ENCODE measurements at regions not wholly inside any gene's neighbourhood (a gene's known extent, or its start where the extent isn't known, plus 50 kb on each side); places are given as distances from the start of the nearest gene placed in this dataset.
"Not testable (repeated sequence)": the region's sequence is repeated elsewhere in the genome, so short reads cannot be mapped to it uniquely, and the experiment has no call there.

DNA sequence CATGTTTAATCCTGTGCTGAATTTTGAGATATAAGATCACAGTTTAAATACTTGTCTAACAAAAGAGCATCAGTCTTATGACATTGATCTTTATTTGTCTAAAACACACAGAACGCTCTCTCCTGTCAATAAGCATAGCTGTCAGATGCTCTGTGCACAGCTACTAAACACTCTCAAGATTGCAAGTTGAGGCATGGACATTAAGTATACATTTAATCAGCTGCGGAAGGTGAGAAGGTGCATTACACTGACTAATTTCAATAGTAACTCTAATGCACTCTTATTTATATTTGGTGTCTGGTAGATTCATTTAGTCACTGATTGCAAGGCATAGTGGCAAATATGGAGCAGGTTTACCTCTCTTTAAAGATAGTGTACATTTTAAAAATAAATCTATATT is 580.3 kb upstream of the NRP1 start:
- Histone ChIP-seq H3K27ac (ENCODE audit: low read depth, low read length) (no peak overlapping the region), H3K4me2 (ENCODE audit: insufficient read depth, low read length) (no peak overlapping the region), H3K79me2 (ENCODE audit: insufficient read depth, low read length) (no peaks in the 10 kb centered on the region), H2AFZ (ENCODE audit: low read length) (no peak overlapping the region), H3K9me3 (ENCODE audit: low read depth, low read length) (no peaks in the 10 kb centered on the region), H4K20me1 (ENCODE audit: insufficient read depth, low read length) (no peaks in the 10 kb centered on the region), H3K27me3 (ENCODE audit: insufficient read depth, low read length) (peaks cover 25% of the 10 kb centered on the region), H3K36me3 (ENCODE audit: insufficient read depth, low read length) (no peaks in the 10 kb centered on the region), H3K4me1 (ENCODE audit: insufficient read depth, low read length) (no peaks in the 10 kb centered on the region), H3K4me3 (ENCODE audit: insufficient read depth, low read length) (no peak overlapping the region)
- DNase-seq (ENCODE audit: insufficient read length, low spot score, missing footprints): no peak
- TF ChIP-seq, protein P1, sequence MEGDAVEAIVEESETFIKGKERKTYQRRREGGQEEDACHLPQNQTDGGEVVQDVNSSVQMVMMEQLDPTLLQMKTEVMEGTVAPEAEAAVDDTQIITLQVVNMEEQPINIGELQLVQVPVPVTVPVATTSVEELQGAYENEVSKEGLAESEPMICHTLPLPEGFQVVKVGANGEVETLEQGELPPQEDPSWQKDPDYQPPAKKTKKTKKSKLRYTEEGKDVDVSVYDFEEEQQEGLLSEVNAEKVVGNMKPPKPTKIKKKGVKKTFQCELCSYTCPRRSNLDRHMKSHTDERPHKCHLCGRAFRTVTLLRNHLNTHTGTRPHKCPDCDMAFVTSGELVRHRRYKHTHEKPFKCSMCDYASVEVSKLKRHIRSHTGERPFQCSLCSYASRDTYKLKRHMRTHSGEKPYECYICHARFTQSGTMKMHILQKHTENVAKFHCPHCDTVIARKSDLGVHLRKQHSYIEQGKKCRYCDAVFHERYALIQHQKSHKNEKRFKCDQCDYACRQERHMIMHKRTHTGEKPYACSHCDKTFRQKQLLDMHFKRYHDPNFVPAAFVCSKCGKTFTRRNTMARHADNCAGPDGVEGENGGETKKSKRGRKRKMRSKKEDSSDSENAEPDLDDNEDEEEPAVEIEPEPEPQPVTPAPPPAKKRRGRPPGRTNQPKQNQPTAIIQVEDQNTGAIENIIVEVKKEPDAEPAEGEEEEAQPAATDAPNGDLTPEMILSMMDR (IDR thresholded peaks at IDR 0.05; ENCODE audit: extremely low read depth, low read depth, low read length): no peak

DNA sequence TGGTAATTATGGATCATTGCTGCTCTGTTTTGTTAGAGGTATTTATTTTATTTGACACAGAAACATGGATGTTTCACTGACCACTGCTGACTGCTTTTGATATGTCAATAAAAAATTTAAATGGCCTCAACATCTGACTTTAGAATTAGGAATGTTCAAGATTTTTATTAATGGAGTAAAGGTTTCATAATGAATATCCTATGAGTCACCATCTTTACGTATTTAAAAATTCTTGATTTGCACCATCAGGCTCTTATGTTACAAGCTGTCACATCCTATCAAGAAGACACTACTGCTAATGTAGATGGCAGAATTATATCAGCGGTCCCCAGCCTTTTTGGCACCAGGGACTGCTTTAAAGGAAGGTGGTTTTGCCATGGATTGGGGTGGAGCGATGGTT is 578.7 kb upstream of the NRP1 start:
- Histone ChIP-seq H3K4me1 (ENCODE audit: insufficient read depth, low read length) (no peaks in the 10 kb centered on the region), H3K27ac (ENCODE audit: low read depth, low read length) (no peak overlapping the region), H3K4me2 (ENCODE audit: insufficient read depth, low read length) (no peak overlapping the region), H3K36me3 (ENCODE audit: insufficient read depth, low read length) (no peaks in the 10 kb centered on the region), H3K4me3 (ENCODE audit: insufficient read depth, low read length) (no peak overlapping the region), H4K20me1 (ENCODE audit: insufficient read depth, low read length) (no peaks in the 10 kb centered on the region), H3K9me3 (ENCODE audit: low read depth, low read length) (no peaks in the 10 kb centered on the region), H3K27me3 (ENCODE audit: insufficient read depth, low read length) (peaks cover 17% of the 10 kb centered on the region), H2AFZ (ENCODE audit: low read length) (no peak overlapping the region), H3K79me2 (ENCODE audit: insufficient read depth, low read length) (no peaks in the 10 kb centered on the region)
- TF ChIP-seq, protein P1 (IDR thresholded peaks at IDR 0.05; ENCODE audit: extremely low read depth, low read depth, low read length): no peak
- no peak for DNase-seq (ENCODE audit: insufficient read length, low spot score, missing footprints)

DNA sequence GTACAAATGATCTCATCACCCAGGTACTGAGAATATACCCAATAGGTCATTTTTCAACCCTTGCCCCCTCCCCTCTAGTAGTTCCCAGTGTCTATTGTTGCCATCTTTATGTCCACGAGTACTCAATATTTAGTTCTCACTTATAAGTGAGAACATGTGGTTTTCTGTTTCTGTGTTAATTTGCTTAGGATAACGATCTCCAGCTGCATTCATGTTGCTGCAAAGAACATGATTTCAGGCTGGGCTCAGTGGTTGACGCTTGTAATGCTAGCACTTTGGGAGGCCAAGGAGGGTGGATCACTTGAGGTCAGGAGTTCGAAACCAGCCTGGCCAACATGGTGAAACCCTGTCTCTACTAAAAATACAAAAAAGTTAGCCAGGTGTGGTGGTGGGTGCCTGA is 575.0 kb upstream of the NRP1 start:
- H3K27me3 ChIP-seq (ENCODE audit: insufficient read depth, low read length); H3K4me3 ChIP-seq (ENCODE audit: insufficient read depth, low read length); DNase-seq (ENCODE audit: insufficient read length, low spot score, missing footprints): not testable (repeated sequence)

DNA sequence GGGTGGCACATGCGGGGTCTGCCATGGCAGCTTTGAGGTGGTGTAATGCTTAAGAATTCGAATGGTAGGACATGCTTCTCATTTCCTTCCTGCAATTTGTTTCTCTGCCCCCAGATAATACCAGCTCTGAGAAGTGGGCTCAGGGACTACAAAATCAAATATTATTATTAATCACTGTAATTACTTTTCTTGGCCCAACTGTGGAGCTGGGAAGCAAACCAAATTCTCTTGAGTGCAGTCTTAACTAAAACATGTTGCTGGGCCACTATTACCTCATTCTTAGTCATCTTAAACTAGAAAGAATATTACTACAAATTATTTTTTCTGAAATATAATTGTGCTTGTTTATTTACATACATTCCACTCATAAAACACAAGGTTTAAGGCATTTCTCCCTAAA is 566.7 kb upstream of the NRP1 start:
- Histone ChIP-seq H3K4me3 (ENCODE audit: insufficient read depth, low read length) (no peak overlapping the region), H4K20me1 (ENCODE audit: insufficient read depth, low read length) (no peaks in the 10 kb centered on the region), H3K4me2 (ENCODE audit: insufficient read depth, low read length) (peak overlapping the region; percentile 56), H3K36me3 (ENCODE audit: insufficient read depth, low read length) (no peaks in the 10 kb centered on the region), H3K27ac (ENCODE audit: low read depth, low read length) (peak overlapping the region; percentile 67), H3K27me3 (ENCODE audit: insufficient read depth, low read length) (peaks cover 6% of the 10 kb centered on the region), H2AFZ (ENCODE audit: low read length) (no peak overlapping the region), H3K79me2 (ENCODE audit: insufficient read depth, low read length) (no peaks in the 10 kb centered on the region), H3K4me1 (ENCODE audit: insufficient read depth, low read length) (peaks cover 13% of the 10 kb centered on the region), H3K9me3 (ENCODE audit: low read depth, low read length) (no peaks in the 10 kb centered on the region)
- DNase-seq (ENCODE audit: insufficient read length, low spot score, missing footprints): no peak
- TF ChIP-seq, protein P1 (IDR thresholded peaks at IDR 0.05; ENCODE audit: extremely low read depth, low read depth, low read length): no peak

More for the DNA sequence above, 575.0 kb upstream of the NRP1 start:
- not testable (repeated sequence) for H3K4me1 ChIP-seq (ENCODE audit: insufficient read depth, low read length); H3K4me2 ChIP-seq (ENCODE audit: insufficient read depth, low read length); H2AFZ ChIP-seq (ENCODE audit: low read length); H3K79me2 ChIP-seq (ENCODE audit: insufficient read depth, low read length); H3K9me3 ChIP-seq (ENCODE audit: low read depth, low read length); H3K27ac ChIP-seq (ENCODE audit: low read depth, low read length); H4K20me1 ChIP-seq (ENCODE audit: insufficient read depth, low read length); H3K36me3 ChIP-seq (ENCODE audit: insufficient read depth, low read length)

Measured in osteoblast (primary cell).